Fibroblast of villous mesenchyme (primary cell): ENCODE measurements at regions not wholly inside any gene's neighbourhood (a gene's known extent, or its start where the extent isn't known, plus 50 kb on each side); places are given as distances from the start of the nearest gene placed in this dataset.

Experiments
- DNase-seq: peaks from one replicate; pipeline ENCODE4 v3.0.0-alpha.2; 2010; ENCODE audit warnings: low read depth
- H3K4me3 ChIP-seq: 2 replicates; pipeline ENCODE4 v1.5.1; 2011; ENCODE audit warnings: low read depth, mild to moderate bottlenecking, low read length
- TF ChIP-seq, protein P1 (sequence below): IDR thresholded peaks from 2 replicates; pipeline ENCODE4 v1.5.1; 2012; ENCODE audit warnings: low read depth, mild to moderate bottlenecking, low read length; ENCODE audit not compliant: insufficient read depth

GRCh38 chr6:40932366-40932765 lies 106.7 kb downstream of the UNC5CL start:
- TF ChIP-seq, protein P1, sequence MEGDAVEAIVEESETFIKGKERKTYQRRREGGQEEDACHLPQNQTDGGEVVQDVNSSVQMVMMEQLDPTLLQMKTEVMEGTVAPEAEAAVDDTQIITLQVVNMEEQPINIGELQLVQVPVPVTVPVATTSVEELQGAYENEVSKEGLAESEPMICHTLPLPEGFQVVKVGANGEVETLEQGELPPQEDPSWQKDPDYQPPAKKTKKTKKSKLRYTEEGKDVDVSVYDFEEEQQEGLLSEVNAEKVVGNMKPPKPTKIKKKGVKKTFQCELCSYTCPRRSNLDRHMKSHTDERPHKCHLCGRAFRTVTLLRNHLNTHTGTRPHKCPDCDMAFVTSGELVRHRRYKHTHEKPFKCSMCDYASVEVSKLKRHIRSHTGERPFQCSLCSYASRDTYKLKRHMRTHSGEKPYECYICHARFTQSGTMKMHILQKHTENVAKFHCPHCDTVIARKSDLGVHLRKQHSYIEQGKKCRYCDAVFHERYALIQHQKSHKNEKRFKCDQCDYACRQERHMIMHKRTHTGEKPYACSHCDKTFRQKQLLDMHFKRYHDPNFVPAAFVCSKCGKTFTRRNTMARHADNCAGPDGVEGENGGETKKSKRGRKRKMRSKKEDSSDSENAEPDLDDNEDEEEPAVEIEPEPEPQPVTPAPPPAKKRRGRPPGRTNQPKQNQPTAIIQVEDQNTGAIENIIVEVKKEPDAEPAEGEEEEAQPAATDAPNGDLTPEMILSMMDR = no peak
- no peak overlapping the region for H3K4me3 ChIP-seq
- no peak for DNase-seq

DNA sequence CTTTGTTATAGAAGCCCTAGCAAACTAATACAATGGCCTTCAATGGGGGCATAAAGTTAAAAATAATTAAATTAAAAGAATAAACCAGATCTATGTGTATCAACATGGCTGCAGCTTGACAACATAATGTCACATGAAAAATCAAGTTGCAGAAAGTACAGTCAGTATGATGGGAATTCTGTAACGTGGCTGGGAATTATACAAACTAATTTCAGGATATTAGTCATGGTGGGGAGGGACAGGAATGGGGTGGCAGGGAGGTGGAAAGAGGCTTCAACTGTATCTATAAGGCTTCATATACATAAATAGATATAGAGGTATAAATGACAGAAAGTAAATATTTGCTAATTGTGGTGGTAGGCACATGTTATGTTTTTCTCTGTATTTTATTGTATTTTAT lies 107.1 kb downstream of the UNC5CL start:
- DNase-seq = no peak
- TF ChIP-seq, protein P1 = no peak
- no peak overlapping the region for H3K4me3 ChIP-seq

DNA sequence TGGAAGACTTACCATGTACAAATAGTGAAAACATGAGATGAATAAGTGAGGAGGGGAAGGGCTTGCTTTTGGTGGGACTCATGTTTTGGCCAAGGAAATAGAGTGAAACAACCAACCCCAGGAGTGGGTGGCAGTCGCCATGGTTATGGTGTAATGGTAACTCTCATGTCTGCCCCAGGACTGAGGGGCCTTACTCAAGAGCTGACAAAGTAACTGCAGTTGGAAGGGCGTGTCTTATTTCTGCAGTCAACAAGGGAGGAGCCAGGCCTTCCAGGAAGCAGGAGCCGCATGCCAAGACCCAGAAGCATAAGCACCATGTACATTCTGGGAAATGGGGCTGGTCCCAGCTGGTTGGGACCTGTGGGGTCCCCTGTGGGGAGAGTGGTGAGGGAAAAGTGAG lies 108.5 kb downstream of the UNC5CL start:
- H3K4me3 ChIP-seq = no peak overlapping the region
- peak; percentile 34 for DNase-seq
- TF ChIP-seq, protein P1 = no peak

GRCh38 chr6:40930045-40930444 lies 109.0 kb downstream of the UNC5CL start:
- no peak overlapping the region for H3K4me3 ChIP-seq
- TF ChIP-seq, protein P1 = no peak
- no peak for DNase-seq

DNA sequence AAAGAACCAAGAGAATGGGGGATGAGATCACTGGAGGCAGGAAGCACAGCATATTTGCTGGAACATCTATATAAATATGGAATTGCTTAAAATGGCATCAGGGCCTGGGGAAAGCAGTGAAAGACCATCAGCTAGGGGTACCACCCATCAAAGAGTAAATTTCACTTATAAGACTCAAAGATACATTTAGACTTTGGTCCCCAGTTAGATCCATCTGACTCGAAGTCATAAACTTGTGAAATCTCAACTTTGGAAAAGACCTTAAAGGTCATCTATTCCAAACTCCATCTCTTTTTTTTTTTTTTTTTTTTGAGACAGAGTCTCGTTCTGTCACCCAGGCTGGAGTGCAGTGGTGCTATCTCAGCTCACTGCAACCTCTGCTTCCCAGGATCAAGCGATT lies 109.8 kb downstream of the UNC5CL start:
- TF ChIP-seq, protein P1 = no peak
- no peak for DNase-seq
- H3K4me3 ChIP-seq = no peak overlapping the region

DNA sequence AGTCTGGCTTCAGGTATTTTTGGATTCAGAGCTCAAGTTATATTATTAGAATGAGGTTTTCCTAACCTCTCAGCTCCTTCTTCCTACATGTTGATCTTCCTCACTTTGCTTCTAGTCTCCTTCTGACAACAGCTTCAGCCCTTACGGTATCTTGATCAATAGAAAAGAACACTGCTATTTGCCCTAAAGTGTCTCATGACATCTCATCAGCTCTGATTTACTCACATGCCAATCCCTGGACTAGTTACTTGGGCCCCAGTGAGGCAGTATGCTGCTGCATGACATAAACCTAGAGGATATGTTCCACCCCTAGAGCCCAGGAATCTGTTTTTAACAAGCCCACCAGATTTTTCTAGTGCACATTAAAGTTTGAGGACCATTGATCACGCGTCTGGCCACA lies 110.3 kb downstream of the UNC5CL start:
- DNase-seq = no peak
- TF ChIP-seq, protein P1 = no peak
- H3K4me3 ChIP-seq = no peak overlapping the region

- no peak overlapping the region for H3K4me3 ChIP-seq
- no peak for DNase-seq
- TF ChIP-seq, protein P1 = no peak
Observed at GRCh38 chr6:40928307-40928706, 110.7 kb downstream of the UNC5CL start.
